ENCODE measurements at regions not wholly inside any gene's neighbourhood (a gene's known extent, or its start where the extent isn't known, plus 50 kb on each side); places are given as distances from the start of the nearest gene placed in this dataset.

GRCh38 chrX:138345801-138346200 is 365.7 kb downstream of the FGF13 start:
- TF ChIP-seq POLR2A (IDR thresholded peaks at IDR 0.05; ENCODE audit: borderline replicate concordance, extremely low read depth, insufficient read depth, insufficient read length) (no peak), EZH2 (IDR thresholded peaks at IDR 0.05) (no peak), CTCF (IDR thresholded peaks at IDR 0.05 in 2 of 3, conservative IDR thresholded peaks at IDR 0.05 in 1 of 3; ENCODE audit: borderline replicate concordance in 1 of 3, insufficient read depth in 1 of 3, low read depth in 2 of 3, low read length in 2 of 3) (no peak), ELF1 (IDR thresholded peaks at IDR 0.05; ENCODE audit: borderline replicate concordance, low read depth) (no peak), SIN3A (IDR thresholded peaks at IDR 0.05; ENCODE audit: low read depth) (no peak), ZNF274 (IDR thresholded peaks at IDR 0.05; ENCODE audit: low read depth, low read length) (no peak), YY1 (IDR thresholded peaks at IDR 0.05; ENCODE audit: extremely low read depth, insufficient replicate concordance, low read depth, low read length) (no peak), POLR2AphosphoS5 (IDR thresholded peaks at IDR 0.05; ENCODE audit: low read depth, low read length) (no peak), FOSL1 (IDR thresholded peaks at IDR 0.05; ENCODE audit: low read depth) (no peak), EGR1 (IDR thresholded peaks at IDR 0.05; ENCODE audit: low read depth) (no peak), TCF7L2 (IDR thresholded peaks at IDR 0.05; ENCODE audit: borderline replicate concordance, extremely low read depth, insufficient read depth, insufficient read length) (no peak), EZH2phosphoT487 (IDR thresholded peaks at IDR 0.05; ENCODE audit: borderline replicate concordance) (no peak)
